Breast epithelium (tissue), 3 donors: ENCODE measurements at regions not wholly inside any gene's neighbourhood (a gene's known extent, or its start where the extent isn't known, plus 50 kb on each side); places are given as distances from the start of the nearest gene placed in this dataset.

Experiments used
- CTCF ChIP-seq, 3 donors: fragments of 450-650 bp; IDR thresholded peaks; one replicate each; pipeline ENCODE4 v1.5.1; 2016 to 2017; ENCODE audit warnings: antibody characterized with exemption in 3 of 3, mild to moderate bottlenecking in 3 of 3, moderate library complexity in 3 of 3
- POLR2A ChIP-seq: fragments of 450-650 bp; IDR thresholded peaks from one replicate; pipeline ENCODE4 v1.6.1; 2016; ENCODE audit warnings: antibody characterized with exemption, mild to moderate bottlenecking, moderate library complexity
- POLR2AphosphoS5 ChIP-seq, 3 donors: sonication (generic); formaldehyde crosslinking; IDR thresholded peaks; one replicate each; pipeline ENCODE4 v1.6.1; 2017; ENCODE audit warnings: antibody characterized with exemption in 3 of 3

- TF ChIP-seq CTCF (IDR thresholded peaks at IDR 0.05) (no peak), POLR2A (no peak), POLR2AphosphoS5 (IDR thresholded peaks at IDR 0.05) (no peak)
These were observed 70.2 kb downstream of the ZNF467 start for GRCh38 chr7:149703044-149703650.
